ENCODE measurements at regions not wholly inside any gene's neighbourhood (a gene's known extent, or its start where the extent isn't known, plus 50 kb on each side); places are given as distances from the start of the nearest gene placed in this dataset.
"Not testable (repeated sequence)": the region's sequence is repeated elsewhere in the genome, so short reads cannot be mapped to it uniquely, and the experiment has no call there.

DNA sequence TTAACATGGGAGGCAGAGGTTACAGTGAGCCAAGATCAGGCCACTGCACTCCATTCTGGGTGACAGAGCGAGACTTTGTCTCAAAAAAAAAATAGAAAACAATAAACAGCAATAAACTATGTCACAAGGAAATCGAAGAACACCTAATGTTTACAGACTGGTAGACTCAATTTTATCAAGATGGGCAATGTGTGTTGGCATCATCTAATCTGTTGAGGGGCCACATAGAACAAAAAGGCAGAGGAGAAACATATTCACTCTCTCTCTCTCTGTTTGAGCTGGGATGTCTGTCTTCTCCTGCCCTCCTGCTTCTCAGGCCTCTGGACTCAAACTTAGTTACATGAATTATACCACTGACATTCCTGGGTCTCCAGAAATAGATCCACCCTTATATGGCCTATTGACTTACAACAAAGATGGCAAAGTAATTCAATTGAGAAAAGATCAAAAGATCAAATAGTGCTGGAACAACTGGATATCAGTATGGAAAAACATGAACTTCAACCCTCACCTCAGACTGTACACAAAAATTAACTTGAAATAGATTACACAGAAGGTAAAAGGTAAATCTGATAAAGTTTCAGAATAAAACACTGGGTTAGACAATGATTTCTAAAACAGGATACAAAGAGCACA, 703.8 kb upstream of the CRIM1 start:
- Histone ChIP-seq H3K4me3 (ENCODE audit: low read length) (no peak overlapping the region), H3K36me3 (ENCODE audit: control insufficient read depth, insufficient read depth, low read length) (no peaks in the 10 kb centered on the region)

DNA sequence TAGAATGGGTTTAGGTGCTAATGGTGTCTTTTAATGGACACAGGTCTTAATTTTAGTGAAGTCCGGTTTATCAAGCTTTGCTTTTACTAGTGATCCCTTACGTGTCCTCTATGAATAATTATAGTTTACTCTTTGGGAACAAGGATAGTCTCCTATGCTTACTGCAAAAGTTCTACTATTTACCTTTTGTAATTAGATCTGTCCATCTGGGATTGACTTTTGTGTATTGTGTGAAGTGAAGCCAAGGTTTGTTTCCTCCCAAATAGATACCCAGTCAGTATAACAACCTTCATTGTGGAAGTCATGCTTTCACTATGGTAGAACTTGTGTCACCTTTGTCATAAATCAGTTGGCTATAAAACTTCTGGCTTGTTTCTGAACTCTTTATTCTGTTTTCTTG, 740.9 kb upstream of the CRIM1 start:
- Histone ChIP-seq H3K9me3 (ENCODE audit: control insufficient read depth, insufficient read depth, low read length) (no peaks in the 10 kb centered on the region), H3K27me3 (ENCODE audit: control insufficient read depth, insufficient read depth, low read length) (no peaks in the 10 kb centered on the region), H3K27ac (ENCODE audit: low read length) (no peak overlapping the region), H3K36me3 (ENCODE audit: control insufficient read depth, insufficient read depth, low read length) (no peaks in the 10 kb centered on the region), H3K4me1 (ENCODE audit: control insufficient read depth, insufficient read depth, low read length) (no peaks in the 10 kb centered on the region), H3K4me3 (ENCODE audit: low read length) (no peak overlapping the region)
- no CpG with 5 or more reads among the region's 2 CpGs for WGBS (ENCODE audit: insufficient coverage, insufficient read length)
- no peak for DNase-seq (ENCODE audit: low read depth, low spot score)

More for the DNA sequence above, 703.8 kb upstream of the CRIM1 start:
- Histone ChIP-seq H3K4me1 (ENCODE audit: control insufficient read depth, insufficient read depth, low read length) (no peaks in the 10 kb centered on the region), H3K9me3 (ENCODE audit: control insufficient read depth, insufficient read depth, low read length) (no peaks in the 10 kb centered on the region), H3K27ac (ENCODE audit: low read length) (no peak overlapping the region), H3K27me3 (ENCODE audit: control insufficient read depth, insufficient read depth, low read length) (no peaks in the 10 kb centered on the region)
- WGBS (ENCODE audit: insufficient coverage, insufficient read length), result no CpG with 5 or more reads among the region's 2 CpGs
- DNase-seq (ENCODE audit: low read depth, low spot score), result no peak

DNA sequence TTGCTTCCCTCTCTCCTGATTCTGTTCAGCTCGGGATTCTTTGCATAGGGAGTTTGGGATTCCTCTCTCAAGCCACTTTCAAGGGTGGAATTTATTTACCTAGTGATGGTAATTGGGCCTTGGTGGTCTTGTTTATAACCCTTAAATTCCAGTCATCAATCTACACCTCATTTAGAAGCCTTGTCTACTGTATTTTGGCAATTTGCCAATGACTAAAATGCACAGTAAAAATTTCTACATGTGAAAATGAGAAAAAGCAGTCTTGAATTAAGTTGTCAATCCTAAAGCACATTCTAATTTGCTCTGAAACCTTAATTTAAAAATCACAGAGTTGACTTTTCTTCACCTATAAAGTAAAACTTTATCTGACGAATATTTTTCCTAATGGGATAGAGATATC, 749.2 kb upstream of the CRIM1 start:
- no peak for DNase-seq (ENCODE audit: low read depth, low spot score)
- Histone ChIP-seq H3K4me3 (ENCODE audit: low read length) (no peak overlapping the region), H3K27ac (ENCODE audit: low read length) (no peak overlapping the region), H3K36me3 (ENCODE audit: control insufficient read depth, insufficient read depth, low read length) (no peaks in the 10 kb centered on the region), H3K27me3 (ENCODE audit: control insufficient read depth, insufficient read depth, low read length) (no peaks in the 10 kb centered on the region), H3K9me3 (ENCODE audit: control insufficient read depth, insufficient read depth, low read length) (no peaks in the 10 kb centered on the region), H3K4me1 (ENCODE audit: control insufficient read depth, insufficient read depth, low read length) (no peaks in the 10 kb centered on the region)
- WGBS (ENCODE audit: insufficient coverage, insufficient read length), result no CpG with 5 or more reads among the region's 2 CpGs

DNA sequence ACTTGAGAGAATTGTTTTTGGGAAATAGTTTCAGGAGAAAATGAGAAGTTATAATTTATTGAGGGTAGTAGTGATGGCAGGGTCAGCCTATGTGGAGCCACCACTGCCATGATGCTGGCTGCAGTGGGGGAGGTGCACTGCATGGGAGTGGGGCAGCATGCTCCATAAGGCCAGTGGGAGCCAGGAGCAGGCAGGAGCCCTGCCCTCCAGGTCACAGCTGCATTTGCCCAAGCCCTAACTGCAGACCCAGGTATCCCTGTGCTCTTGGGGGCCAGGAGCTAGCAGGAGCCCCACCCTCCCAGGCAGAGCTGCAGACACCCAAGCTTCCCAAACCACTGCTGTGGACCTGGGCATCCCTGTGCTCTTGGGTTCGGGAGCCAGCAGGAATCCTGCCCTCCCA, 757.3 kb upstream of the CRIM1 start:
- no peaks in the 10 kb centered on the region for H3K4me1 ChIP-seq (ENCODE audit: control insufficient read depth, insufficient read depth, low read length)
- no peaks in the 10 kb centered on the region for H3K36me3 ChIP-seq (ENCODE audit: control insufficient read depth, insufficient read depth, low read length)
- DNase-seq (ENCODE audit: low read depth, low spot score), result no peak
- no peaks in the 10 kb centered on the region for H3K27me3 ChIP-seq (ENCODE audit: control insufficient read depth, insufficient read depth, low read length)
- no peak overlapping the region for H3K4me3 ChIP-seq (ENCODE audit: low read length)
- H3K27ac ChIP-seq (ENCODE audit: low read length), result no peak overlapping the region
- H3K9me3 ChIP-seq (ENCODE audit: control insufficient read depth, insufficient read depth, low read length), result no peaks in the 10 kb centered on the region; the same call in 1 of the 2 replicates
- WGBS (ENCODE audit: insufficient coverage, insufficient read length), result no CpG with 5 or more reads among the region's 1 CpG

DNA sequence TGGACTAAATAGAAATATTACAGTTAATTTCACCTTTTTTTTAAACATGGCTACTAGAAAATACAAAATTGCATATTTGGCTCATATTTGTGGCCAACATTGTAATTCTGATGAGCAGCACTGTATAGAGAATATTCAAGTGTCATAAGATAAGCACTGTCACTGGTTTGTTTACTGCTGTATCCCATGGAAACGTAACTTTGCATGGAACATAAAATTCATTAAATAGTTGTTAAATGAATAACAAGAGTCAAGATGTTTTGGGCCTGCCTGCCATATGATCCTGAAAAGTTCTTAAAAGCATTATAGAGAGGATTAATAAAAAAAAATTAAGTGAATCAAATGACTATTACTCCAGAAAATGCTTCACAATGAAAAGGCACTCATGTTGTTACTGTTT, 763.7 kb upstream of the CRIM1 start:
- no peak for DNase-seq (ENCODE audit: low read depth, low spot score)
- no peaks in the 10 kb centered on the region for H3K4me1 ChIP-seq (ENCODE audit: control insufficient read depth, insufficient read depth, low read length)
- H3K27ac ChIP-seq (ENCODE audit: low read length), result no peak overlapping the region
- H3K9me3 ChIP-seq (ENCODE audit: control insufficient read depth, insufficient read depth, low read length), result no peaks in the 10 kb centered on the region; the same call in 1 of the 2 replicates
- no peak overlapping the region for H3K4me3 ChIP-seq (ENCODE audit: low read length)
- no CpG with 5 or more reads among the region's 1 CpG for WGBS (ENCODE audit: insufficient coverage, insufficient read length)
- H3K27me3 ChIP-seq (ENCODE audit: control insufficient read depth, insufficient read depth, low read length), result no peaks in the 10 kb centered on the region
- no peaks in the 10 kb centered on the region for H3K36me3 ChIP-seq (ENCODE audit: control insufficient read depth, insufficient read depth, low read length)

DNA sequence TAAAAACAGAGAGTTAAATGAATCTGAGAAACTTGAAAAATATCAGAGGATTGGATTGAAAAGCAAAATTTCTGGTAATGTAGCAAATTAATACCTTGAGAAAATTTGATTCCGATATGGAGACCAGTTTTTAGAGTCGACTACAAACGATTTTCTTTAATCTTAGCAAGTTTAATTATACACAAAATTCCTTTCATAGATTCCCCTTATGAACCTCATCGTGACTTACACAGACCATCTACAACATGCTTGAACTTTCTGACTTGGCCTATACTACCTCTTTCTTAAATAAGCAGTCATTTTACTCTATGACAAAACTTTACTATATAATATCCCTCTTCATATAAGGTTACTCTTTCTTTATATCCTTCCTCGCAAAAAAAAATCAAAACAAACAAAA, 769.6 kb upstream of the CRIM1 start:
- DNase-seq (ENCODE audit: low read depth, low spot score), result peak; percentile 20
- WGBS (ENCODE audit: insufficient coverage, insufficient read length), result 100% methylated on average over 1 of the region's 5 CpGs
- Histone ChIP-seq H3K27me3 (ENCODE audit: control insufficient read depth, insufficient read depth, low read length) (no peaks in the 10 kb centered on the region), H3K4me3 (ENCODE audit: low read length) (no peak overlapping the region), H3K36me3 (ENCODE audit: control insufficient read depth, insufficient read depth, low read length) (no peaks in the 10 kb centered on the region), H3K4me1 (ENCODE audit: control insufficient read depth, insufficient read depth, low read length) (no peaks in the 10 kb centered on the region), H3K9me3 (ENCODE audit: control insufficient read depth, insufficient read depth, low read length) (peaks cover 1% of the 10 kb centered on the region; the same call in 1 of the 2 replicates), H3K27ac (ENCODE audit: low read length) (no peak overlapping the region)

DNA sequence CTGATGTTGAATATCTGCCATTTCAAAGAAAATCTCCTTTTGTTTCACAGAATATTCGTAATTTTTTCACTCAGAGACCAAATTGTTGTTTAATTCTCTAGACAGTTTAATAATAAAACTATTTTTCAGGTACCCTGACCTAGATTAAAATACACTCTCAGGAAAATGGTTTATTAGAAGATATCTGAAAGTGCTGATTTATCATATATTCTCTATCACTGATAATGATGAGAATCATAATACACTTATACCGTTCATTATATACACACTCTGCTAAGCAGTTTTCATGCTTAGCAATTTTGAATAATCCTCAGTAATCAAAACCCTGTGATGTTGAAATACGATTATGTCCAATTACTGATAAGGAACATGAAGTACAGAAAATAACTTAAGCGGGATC, 772.9 kb upstream of the CRIM1 start:
- no peak for DNase-seq (ENCODE audit: low read depth, low spot score)
- H3K4me1 ChIP-seq (ENCODE audit: control insufficient read depth, insufficient read depth, low read length), result no peaks in the 10 kb centered on the region
- no peak overlapping the region for H3K4me3 ChIP-seq (ENCODE audit: low read length)
- no peak overlapping the region for H3K27ac ChIP-seq (ENCODE audit: low read length)
- WGBS (ENCODE audit: insufficient coverage, insufficient read length), result no CpG with 5 or more reads among the region's 4 CpGs
- no peaks in the 10 kb centered on the region for H3K36me3 ChIP-seq (ENCODE audit: control insufficient read depth, insufficient read depth, low read length)
- no peaks in the 10 kb centered on the region for H3K27me3 ChIP-seq (ENCODE audit: control insufficient read depth, insufficient read depth, low read length)
- H3K9me3 ChIP-seq (ENCODE audit: control insufficient read depth, insufficient read depth, low read length), result peaks cover 1% of the 10 kb centered on the region; the same call in 1 of the 2 replicates

DNA sequence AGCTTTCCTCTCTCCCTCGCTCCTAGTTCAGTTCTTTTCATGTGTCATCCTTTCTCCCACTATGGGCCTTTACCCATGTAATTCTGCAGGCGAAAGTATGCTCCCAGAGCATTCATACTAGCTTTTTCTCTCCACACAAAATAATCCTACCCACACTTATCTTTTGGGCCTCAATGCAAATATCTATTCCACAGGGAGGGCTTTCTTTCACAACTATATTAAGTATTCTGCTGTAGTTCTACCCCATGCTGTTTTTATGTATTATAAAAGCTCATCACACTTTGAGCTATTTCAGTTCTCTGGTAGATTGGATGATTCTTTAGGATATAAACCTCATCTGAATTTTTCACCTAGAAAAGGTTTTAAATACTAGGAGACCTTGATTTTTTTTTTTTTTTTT, 774.6 kb upstream of the CRIM1 start:
- no peaks in the 10 kb centered on the region for H3K36me3 ChIP-seq (ENCODE audit: control insufficient read depth, insufficient read depth, low read length)
- H3K4me1 ChIP-seq (ENCODE audit: control insufficient read depth, insufficient read depth, low read length), result no peaks in the 10 kb centered on the region
- no peak overlapping the region for H3K27ac ChIP-seq (ENCODE audit: low read length)
- H3K4me3 ChIP-seq (ENCODE audit: low read length), result no peak overlapping the region
- no peak for DNase-seq (ENCODE audit: low read depth, low spot score)
- peaks cover 1% of the 10 kb centered on the region; the same call in 1 of the 2 replicates for H3K9me3 ChIP-seq (ENCODE audit: control insufficient read depth, insufficient read depth, low read length)
- no peaks in the 10 kb centered on the region for H3K27me3 ChIP-seq (ENCODE audit: control insufficient read depth, insufficient read depth, low read length)
- no CpG with 5 or more reads among the region's 2 CpGs for WGBS (ENCODE audit: insufficient coverage, insufficient read length)

DNA sequence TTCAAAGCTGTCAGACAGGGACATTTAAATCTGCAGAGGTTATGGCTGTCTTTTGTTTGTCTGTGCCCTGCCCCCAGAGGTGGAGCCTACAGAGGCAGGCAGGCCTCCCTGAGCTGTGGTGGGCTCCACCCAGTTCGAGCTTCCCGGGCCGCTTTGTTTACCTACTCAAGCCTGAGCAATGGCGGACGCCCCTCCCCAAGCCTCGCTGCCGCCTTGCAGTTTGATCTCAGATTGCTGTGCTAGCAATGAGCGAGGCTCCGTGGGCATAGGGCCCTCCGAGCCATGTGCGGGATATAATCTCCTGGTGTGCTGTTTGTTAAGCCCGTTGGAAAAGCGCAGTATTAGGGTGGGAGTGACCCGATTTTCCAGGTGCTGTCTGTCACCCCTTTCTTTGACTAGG, 787.0 kb upstream of the CRIM1 start:
- H3K27ac ChIP-seq (ENCODE audit: low read length); H3K9me3 ChIP-seq (ENCODE audit: control insufficient read depth, insufficient read depth, low read length); H3K4me1 ChIP-seq (ENCODE audit: control insufficient read depth, insufficient read depth, low read length); H3K36me3 ChIP-seq (ENCODE audit: control insufficient read depth, insufficient read depth, low read length); H3K27me3 ChIP-seq (ENCODE audit: control insufficient read depth, insufficient read depth, low read length); DNase-seq (ENCODE audit: low read depth, low spot score); H3K4me3 ChIP-seq (ENCODE audit: low read length): not testable (repeated sequence)
- no CpG with 5 or more reads among the region's 14 CpGs for WGBS (ENCODE audit: insufficient coverage, insufficient read length)

DNA sequence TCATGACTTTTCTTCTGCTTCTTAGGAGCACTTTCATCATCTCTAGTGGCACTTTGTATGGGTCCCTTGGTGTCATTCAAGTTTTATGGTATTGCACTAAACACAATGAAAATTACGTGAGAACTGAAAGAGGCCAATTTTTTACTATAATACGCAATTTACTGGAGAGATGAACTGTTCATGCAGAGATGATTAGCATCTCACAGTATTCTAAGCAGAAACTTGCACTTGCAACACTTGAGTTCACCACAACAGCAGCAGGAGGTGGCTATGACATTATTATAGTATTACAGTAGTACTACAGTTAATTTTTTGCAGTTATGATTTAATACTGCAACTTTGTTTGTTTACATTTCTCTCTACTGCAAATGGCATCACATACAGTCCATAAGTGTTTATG, 793.1 kb upstream of the CRIM1 start:
- DNase-seq (ENCODE audit: low read depth, low spot score), result no peak
- H3K9me3 ChIP-seq (ENCODE audit: control insufficient read depth, insufficient read depth, low read length), result no peaks in the 10 kb centered on the region
- WGBS (ENCODE audit: insufficient coverage, insufficient read length), result no CpG with 5 or more reads among the region's 2 CpGs
- H3K27ac ChIP-seq (ENCODE audit: low read length), result no peak overlapping the region
- no peaks in the 10 kb centered on the region for H3K36me3 ChIP-seq (ENCODE audit: control insufficient read depth, insufficient read depth, low read length)
- no peak overlapping the region for H3K4me3 ChIP-seq (ENCODE audit: low read length)
- no peaks in the 10 kb centered on the region for H3K27me3 ChIP-seq (ENCODE audit: control insufficient read depth, insufficient read depth, low read length)
- no peaks in the 10 kb centered on the region for H3K4me1 ChIP-seq (ENCODE audit: control insufficient read depth, insufficient read depth, low read length)

DNA sequence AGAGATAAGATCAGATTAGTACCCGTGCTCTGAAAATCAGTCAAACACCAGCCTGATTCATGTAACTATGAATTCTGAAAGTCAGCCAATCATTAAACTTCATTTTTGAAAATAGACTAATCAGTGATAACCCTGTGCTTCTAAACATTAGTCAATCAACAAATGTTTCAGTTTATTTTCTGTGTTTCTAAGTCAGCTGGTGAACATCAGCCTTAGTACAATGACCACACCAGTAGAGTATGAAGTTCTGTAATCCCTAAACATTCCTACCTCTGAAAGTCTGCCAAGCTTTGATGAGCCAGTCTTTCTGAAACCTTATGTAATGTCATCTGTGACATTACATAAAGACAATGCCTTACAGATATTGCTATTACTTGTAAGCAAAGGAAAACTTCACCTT, 807.4 kb upstream of the CRIM1 start:
- Histone ChIP-seq H3K4me3 (ENCODE audit: low read length) (no peak overlapping the region), H3K27ac (ENCODE audit: low read length) (no peak overlapping the region), H3K27me3 (ENCODE audit: control insufficient read depth, insufficient read depth, low read length) (no peaks in the 10 kb centered on the region), H3K9me3 (ENCODE audit: control insufficient read depth, insufficient read depth, low read length) (no peaks in the 10 kb centered on the region), H3K36me3 (ENCODE audit: control insufficient read depth, insufficient read depth, low read length) (no peaks in the 10 kb centered on the region), H3K4me1 (ENCODE audit: control insufficient read depth, insufficient read depth, low read length) (no peaks in the 10 kb centered on the region)
- no peak for DNase-seq (ENCODE audit: low read depth, low spot score)
- WGBS (ENCODE audit: insufficient coverage, insufficient read length), result no CpG with 5 or more reads among the region's 1 CpG

All from iPS DF 6.9 (cell line).